Activated naive CD4-positive, alpha-beta T cell treated with anti-CD3 and anti-CD28 coated beads, Interleukin-2, amount 10 ng/mL, durations not matched to agents 7 days and 5 days (primary cell): ENCODE measurements at regions not wholly inside any gene's neighbourhood (a gene's known extent, or its start where the extent isn't known, plus 50 kb on each side); places are given as distances from the start of the nearest gene placed in this dataset.

Experiments used
- CTCF ChIA-PET: fragments of 350-600 bp; sonication (Branson Sonifier 250); formaldehyde crosslinking; loops from one replicate; lab custom pipeline; 2021; ENCODE audit warnings: antibody characterized with exemption; lab: Charles Lee
- DNase-seq: peaks from one replicate; pipeline ENCODE4 v3.0.0-alpha.2; 2020
- H3K27ac Mint-ChIP-seq: one replicate; pipeline ENCODE4 v1.8.0; 2021; ENCODE audit warnings: mild to moderate bottlenecking, moderate library complexity, mixed read lengths
- H3K27me3 Mint-ChIP-seq: one replicate; pipeline ENCODE4 v1.8.0; 2021; ENCODE audit warnings: mild to moderate bottlenecking, mixed read lengths
- H3K36me3 Mint-ChIP-seq: one replicate; pipeline ENCODE4 v1.8.0; 2021; ENCODE audit warnings: mixed read lengths
- H3K4me1 Mint-ChIP-seq: one replicate; pipeline ENCODE4 v1.8.0; 2021; ENCODE audit warnings: mixed read lengths
- H3K4me3 Mint-ChIP-seq: one replicate; pipeline ENCODE4 v1.8.0; 2021; ENCODE audit warnings: mild to moderate bottlenecking, moderate library complexity, mixed read lengths
- H3K9me3 Mint-ChIP-seq: one replicate; pipeline ENCODE4 v1.8.0; 2021; ENCODE audit warnings: mixed read lengths

DNA sequence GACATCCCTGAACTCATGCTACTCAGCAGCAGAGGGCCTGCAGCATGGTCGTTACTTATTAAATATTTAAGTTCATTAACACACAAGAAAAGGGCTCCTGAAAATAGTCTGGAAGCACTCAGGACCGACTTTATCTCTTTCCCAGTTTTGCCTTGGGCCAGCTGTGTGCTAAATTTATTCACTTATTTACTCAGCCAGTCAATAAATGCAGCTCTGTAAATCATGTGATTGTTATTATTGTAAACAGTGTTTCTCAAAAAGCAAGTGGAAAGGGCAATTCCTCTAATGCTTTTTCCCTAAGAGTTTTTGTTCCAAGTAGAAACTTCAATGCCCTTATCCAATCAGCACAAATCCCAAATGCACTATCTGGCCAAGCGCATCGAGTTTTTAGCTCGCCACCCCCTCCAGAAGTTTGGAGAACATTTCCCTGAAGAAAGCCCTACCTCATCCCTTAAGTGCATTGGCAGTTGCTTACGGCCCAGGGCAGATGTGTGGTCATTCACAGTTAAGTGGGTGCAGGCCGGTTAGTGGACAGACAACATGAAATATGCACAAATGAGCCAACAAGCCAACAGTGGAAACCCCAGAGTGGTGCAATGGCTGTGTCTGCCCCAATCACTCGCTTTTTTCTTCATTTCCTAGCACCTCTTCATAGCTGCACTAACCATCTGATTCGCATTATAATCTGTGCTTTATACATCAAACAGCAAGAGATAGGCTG lies 125.8 kb downstream of the SMIM20 start:
- H3K27ac Mint-ChIP-seq, result no peak overlapping the region
- no peaks in the 10 kb centered on the region for H3K9me3 Mint-ChIP-seq
- no peak for DNase-seq
- peaks cover 9% of the 10 kb centered on the region for H3K27me3 Mint-ChIP-seq
- CTCF ChIA-PET, result no interaction called here
- H3K4me3 Mint-ChIP-seq, result no peak overlapping the region
- H3K36me3 Mint-ChIP-seq, result no peaks in the 10 kb centered on the region
- H3K4me1 Mint-ChIP-seq, result no peaks in the 10 kb centered on the region

DNA sequence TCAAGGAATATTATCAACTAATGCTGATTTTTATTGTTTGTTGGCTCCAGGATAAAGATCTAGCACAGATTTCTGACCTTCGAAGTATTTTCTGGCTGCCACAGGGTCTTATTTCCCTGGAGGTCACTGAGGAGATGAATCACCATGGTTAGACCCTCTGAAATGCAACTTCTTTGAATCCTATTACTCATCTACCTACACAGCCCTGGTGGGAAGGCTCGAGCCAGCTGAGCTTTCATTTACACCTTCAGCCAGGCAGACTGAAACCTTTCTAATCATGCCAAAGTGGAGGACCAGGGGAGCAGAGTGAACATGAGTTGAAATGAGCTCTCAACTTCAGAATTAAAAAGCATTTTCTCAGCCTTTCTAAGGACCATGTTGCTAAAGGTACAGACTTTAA lies 130.5 kb downstream of the SMIM20 start:
- CTCF ChIA-PET, result interaction anchor here (0.6 kb wide), 1 partner anchor 286 kb away, joined by 3 read pairs; no protein-coding TSS in a partner anchor
- H3K9me3 Mint-ChIP-seq, result no peaks in the 10 kb centered on the region
- H3K27ac Mint-ChIP-seq, result no peak overlapping the region
- no peak overlapping the region for H3K4me3 Mint-ChIP-seq
- DNase-seq, result no peak
- H3K4me1 Mint-ChIP-seq, result no peaks in the 10 kb centered on the region
- H3K27me3 Mint-ChIP-seq, result peaks cover 17% of the 10 kb centered on the region
- no peaks in the 10 kb centered on the region for H3K36me3 Mint-ChIP-seq

DNA sequence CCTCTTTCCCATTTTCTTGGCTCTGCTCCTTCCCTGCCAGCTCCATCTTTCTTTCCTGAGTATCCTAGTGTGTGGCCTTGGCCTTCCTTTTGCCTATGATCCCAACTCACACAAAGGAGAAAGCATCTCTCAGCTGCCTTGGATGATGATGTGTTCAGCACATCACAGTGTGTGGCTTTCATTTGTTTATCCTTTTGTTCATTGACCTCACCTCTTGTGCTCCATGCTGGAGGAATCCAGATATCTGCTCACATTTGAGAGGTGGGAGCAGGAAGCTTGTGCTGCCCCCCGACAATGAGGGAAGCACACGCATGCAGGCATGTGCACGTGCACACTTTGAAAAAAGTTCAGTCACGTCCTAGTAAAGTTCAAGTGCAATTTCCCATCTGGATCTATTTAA lies 131.0 kb downstream of the SMIM20 start:
- Mint-ChIP-seq H3K9me3 (no peaks in the 10 kb centered on the region), H3K27ac (no peak overlapping the region), H3K4me1 (no peaks in the 10 kb centered on the region), H3K4me3 (no peak overlapping the region), H3K36me3 (no peaks in the 10 kb centered on the region), H3K27me3 (peaks cover 18% of the 10 kb centered on the region)
- no peak for DNase-seq
- CTCF ChIA-PET, result no interaction called here

DNA sequence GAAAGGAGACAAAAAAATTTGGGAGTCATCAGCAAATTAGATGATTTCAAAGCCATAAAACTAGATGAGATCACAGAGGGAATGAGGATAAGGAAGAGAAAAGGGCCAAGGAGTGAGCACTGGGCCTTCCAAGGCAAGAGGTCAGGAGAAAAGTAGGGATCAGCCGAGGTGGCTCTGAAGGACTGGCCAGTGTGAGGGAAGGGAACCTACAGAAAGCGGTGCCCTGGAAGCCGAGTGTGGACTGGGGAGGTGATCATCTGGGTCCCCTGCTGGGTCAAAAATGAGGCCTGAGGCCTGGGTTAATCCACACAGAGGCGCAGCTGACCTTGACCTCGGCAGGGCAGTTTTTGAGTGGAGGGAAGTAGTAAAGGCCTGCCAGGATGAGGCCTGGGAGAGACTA lies 133.8 kb downstream of the SMIM20 start:
- Mint-ChIP-seq H3K4me3 (no peak overlapping the region), H3K27me3 (peaks cover 27% of the 10 kb centered on the region), H3K27ac (no peak overlapping the region), H3K9me3 (no peaks in the 10 kb centered on the region), H3K4me1 (no peaks in the 10 kb centered on the region), H3K36me3 (no peaks in the 10 kb centered on the region)
- DNase-seq, result no peak
- CTCF ChIA-PET, result interaction anchor here (1.0 kb wide), 1 partner anchor 12 kb away, joined by 3 read pairs; no protein-coding TSS in a partner anchor

DNA sequence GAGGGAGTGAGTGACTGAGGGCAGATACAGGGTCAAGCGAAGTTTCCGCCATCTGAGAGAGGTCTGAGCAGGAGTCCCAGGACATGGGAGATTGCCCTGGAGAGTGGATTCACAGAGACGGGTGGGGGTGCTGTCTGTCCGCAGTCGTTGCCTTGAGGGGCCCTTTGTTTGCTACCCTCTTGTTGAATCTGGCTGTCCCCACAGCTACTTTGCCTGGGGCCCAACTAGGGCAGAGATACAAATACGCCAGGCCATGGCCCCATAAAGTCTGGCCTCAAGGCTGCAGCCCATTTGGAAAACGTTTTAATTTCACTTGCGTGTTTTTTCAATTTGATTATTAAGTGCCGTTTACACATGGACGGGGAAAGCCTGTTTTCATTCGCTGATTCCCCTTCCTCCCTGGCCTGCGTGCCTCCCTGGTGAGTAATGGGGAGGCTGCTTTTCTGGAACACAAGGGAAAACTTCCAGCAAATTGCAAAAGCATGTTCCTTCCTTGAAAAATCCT lies 134.4 kb downstream of the SMIM20 start:
- CTCF ChIA-PET, result interaction anchor here (1.0 kb wide), 1 partner anchor 12 kb away, joined by 3 read pairs; no protein-coding TSS in a partner anchor
- DNase-seq, result no peak
- H3K9me3 Mint-ChIP-seq, result no peaks in the 10 kb centered on the region
- peaks cover 5% of the 10 kb centered on the region for H3K4me1 Mint-ChIP-seq
- no peaks in the 10 kb centered on the region for H3K36me3 Mint-ChIP-seq
- no peak overlapping the region for H3K4me3 Mint-ChIP-seq
- H3K27ac Mint-ChIP-seq, result no peak overlapping the region
- H3K27me3 Mint-ChIP-seq, result peaks cover 22% of the 10 kb centered on the region

DNA sequence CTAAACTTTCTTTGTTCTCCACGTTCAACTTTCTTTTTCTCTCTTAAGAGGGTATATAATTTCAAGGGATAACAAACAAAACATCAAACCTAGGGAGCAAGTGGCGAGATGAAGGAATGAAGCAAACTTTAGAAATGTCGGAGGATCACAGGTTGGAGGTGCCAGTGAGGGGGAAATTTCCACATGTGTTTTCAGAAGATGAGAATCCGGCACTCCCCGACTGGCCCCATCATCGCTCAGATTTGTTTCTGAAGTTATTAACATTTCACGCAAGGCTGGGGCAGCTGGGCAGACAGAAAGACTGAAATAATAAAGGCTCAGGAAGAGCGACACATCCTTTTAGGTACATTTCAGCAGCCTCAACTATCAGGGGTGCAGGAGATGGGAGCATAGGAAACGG lies 134.9 kb downstream of the SMIM20 start:
- H3K27ac Mint-ChIP-seq, result no peak overlapping the region
- no peak overlapping the region for H3K4me3 Mint-ChIP-seq
- no peaks in the 10 kb centered on the region for H3K9me3 Mint-ChIP-seq
- CTCF ChIA-PET, result no interaction called here
- DNase-seq, result no peak
- H3K36me3 Mint-ChIP-seq, result no peaks in the 10 kb centered on the region
- H3K4me1 Mint-ChIP-seq, result peaks cover 5% of the 10 kb centered on the region
- peaks cover 24% of the 10 kb centered on the region for H3K27me3 Mint-ChIP-seq

DNA sequence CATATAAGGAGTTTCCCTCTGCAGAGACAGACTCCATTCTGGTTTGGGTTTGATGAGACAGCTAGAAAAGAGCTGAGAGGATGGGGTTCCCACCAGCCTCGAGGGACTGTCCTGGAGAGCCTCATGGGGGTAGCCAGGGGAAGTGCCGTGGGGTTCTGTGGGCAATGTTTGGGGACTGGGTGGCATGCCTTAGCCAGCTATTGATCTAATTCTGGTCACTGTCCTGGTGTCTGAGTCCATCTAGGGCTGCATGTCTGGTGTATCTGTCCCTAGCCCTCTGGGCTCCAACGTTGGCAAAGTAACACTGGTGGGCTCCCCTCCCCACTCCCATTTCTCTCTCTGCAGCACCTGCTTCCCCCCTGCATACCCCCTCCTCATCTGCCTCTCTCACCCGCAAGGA lies 135.4 kb downstream of the SMIM20 start:
- no peaks in the 10 kb centered on the region for H3K36me3 Mint-ChIP-seq
- CTCF ChIA-PET, result interaction anchor here (1.5 kb wide), 1 partner anchor 20 kb away, joined by 3 read pairs; no protein-coding TSS in a partner anchor
- H3K27ac Mint-ChIP-seq, result no peak overlapping the region
- H3K27me3 Mint-ChIP-seq, result peaks cover 26% of the 10 kb centered on the region
- no peak for DNase-seq
- H3K4me3 Mint-ChIP-seq, result no peak overlapping the region
- H3K9me3 Mint-ChIP-seq, result no peaks in the 10 kb centered on the region
- peaks cover 5% of the 10 kb centered on the region for H3K4me1 Mint-ChIP-seq

DNA sequence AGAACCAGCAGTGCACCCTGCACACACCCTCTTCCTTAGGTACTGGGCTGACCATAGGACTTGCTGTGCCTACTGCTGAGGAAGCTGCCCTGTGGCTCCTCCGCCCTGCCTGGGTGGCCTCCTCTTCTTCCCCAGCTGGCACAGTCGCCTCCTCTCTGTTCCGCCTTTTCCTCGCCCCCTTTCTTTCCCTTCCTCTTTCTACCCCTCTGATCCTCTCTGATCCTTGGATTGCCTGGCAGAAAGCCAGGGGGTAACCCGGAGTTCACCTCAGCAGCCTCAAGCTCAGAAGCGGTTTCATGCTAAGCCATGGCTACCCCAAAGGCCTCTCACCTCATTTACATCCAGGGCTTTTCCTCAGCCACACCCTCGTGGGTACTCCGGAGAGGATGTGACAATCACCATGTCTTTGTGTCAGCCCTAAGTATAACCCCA lies 136.2 kb downstream of the SMIM20 start:
- Mint-ChIP-seq H3K36me3 (no peaks in the 10 kb centered on the region), H3K4me3 (no peak overlapping the region), H3K27ac (no peak overlapping the region), H3K9me3 (no peaks in the 10 kb centered on the region), H3K27me3 (peaks cover 26% of the 10 kb centered on the region), H3K4me1 (peaks cover 5% of the 10 kb centered on the region)
- CTCF ChIA-PET, result interaction anchor here (1.5 kb wide), 1 partner anchor 21 kb away, joined by 3 read pairs; no protein-coding TSS in a partner anchor
- DNase-seq, result no peak

DNA sequence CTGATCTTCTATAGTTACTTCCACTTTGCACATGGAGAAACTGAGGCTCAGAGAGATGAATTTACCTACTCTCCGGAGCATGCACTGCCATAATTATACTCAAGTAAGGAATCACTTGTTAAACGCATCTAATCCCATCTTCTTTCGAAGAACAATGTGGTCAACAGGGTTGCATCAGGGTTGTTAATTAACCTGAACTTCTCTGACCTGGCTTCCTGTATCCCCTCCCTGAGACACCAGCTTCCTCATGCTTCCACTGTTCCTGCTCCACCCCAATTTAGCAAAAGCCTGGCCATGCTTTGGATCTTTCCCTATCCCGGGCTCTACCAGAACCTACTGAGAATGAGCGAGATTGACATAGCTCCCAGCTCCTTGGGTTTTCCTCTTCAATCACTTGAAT lies 136.7 kb downstream of the SMIM20 start:
- no peak overlapping the region for H3K4me3 Mint-ChIP-seq
- H3K27ac Mint-ChIP-seq, result no peak overlapping the region
- H3K9me3 Mint-ChIP-seq, result no peaks in the 10 kb centered on the region
- CTCF ChIA-PET, result interaction anchor here (1.5 kb wide), 1 partner anchor 21 kb away, joined by 3 read pairs; no protein-coding TSS in a partner anchor
- DNase-seq, result no peak
- peaks cover 26% of the 10 kb centered on the region for H3K27me3 Mint-ChIP-seq
- peaks cover 5% of the 10 kb centered on the region for H3K4me1 Mint-ChIP-seq
- no peaks in the 10 kb centered on the region for H3K36me3 Mint-ChIP-seq

DNA sequence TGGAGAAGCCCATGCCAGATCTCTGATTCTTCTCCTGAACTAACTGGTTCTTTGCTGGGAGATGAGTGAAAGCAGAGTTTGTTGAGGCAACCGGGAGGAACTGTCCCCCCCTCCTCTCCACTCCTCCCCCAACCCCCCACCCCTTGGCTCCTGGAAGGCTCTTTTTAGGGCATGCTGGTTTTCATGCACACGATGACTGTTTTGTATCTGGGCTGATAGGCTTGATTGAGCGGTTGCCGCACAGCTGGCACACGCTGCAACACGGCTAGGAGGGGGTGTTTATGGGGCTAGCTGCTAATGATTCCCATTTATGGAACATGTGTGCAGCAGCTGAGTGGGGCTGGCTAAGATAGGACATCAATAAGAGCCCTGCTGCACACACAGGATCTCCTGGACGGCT lies 137.2 kb downstream of the SMIM20 start:
- Mint-ChIP-seq H3K4me3 (no peak overlapping the region), H3K27me3 (peaks cover 30% of the 10 kb centered on the region), H3K36me3 (no peaks in the 10 kb centered on the region), H3K9me3 (no peaks in the 10 kb centered on the region), H3K27ac (no peak overlapping the region), H3K4me1 (peaks cover 5% of the 10 kb centered on the region)
- CTCF ChIA-PET, result no interaction called here
- DNase-seq, result no peak

DNA sequence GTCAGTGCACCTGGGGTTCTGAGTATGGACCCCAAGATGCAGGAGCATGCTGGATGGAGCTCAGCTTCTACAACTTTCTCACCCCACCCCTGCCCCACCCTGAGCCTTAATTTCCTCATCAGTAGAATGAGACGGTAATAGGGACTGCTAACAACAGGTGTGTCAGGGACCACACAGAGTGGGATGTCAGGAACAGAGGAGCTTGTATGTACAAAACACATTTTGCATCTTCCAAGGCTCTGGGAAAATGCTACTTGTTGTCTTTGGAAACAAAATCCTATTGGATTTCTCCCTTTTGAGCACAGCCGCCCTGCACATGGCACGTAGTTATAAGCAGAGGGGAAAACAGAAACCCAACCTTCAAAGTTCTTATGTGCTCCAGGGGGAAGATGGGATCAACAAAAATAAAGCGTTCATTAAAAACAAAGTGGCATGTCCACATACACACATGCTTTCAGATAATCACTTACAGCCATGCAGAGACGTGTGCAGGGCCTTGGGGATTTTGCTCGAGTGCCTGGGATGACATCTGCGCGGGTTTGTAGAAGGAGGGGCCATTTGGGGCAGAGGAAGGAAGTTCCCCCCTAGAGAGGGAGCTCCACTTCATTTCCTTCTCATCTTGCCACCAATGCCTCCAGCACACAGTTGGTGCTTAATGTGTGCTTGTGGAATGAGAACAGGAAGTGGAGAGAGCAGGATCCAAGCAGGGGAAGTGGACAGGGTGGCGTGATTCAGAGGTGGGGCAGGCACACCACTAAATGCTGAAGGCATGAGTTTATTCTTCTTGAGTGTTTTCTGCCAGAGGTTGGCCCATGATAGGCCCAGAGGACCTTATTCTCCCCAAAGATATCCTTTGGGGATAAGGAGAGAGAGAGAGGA lies 138.9 kb downstream of the SMIM20 start:
- no peaks in the 10 kb centered on the region for H3K9me3 Mint-ChIP-seq
- no peaks in the 10 kb centered on the region for H3K36me3 Mint-ChIP-seq
- CTCF ChIA-PET, result no interaction called here
- no peak overlapping the region for H3K27ac Mint-ChIP-seq
- H3K4me1 Mint-ChIP-seq, result peaks cover 5% of the 10 kb centered on the region
- DNase-seq, result no peak
- peaks cover 35% of the 10 kb centered on the region for H3K27me3 Mint-ChIP-seq
- H3K4me3 Mint-ChIP-seq, result no peak overlapping the region

DNA sequence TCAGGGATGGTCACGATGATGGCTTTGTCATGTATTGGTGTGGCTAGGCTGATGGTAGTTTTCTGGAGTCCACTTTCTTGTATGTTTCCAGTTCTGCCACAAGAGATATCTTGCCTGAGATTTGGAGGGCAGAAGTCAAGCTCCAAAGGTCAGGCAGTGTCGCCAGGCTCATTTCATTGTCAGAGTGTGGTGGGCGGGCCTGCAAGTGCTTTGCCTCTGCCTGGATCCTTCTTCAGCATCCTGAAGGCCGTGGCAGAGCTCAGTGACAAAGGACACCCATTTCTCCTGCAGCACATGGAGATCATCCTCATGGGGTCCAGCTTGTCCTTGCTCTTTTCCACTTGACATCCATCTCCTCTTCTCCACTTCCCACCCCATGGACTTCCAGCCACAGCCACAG lies 139.7 kb downstream of the SMIM20 start:
- Mint-ChIP-seq H3K27ac (no peak overlapping the region), H3K4me3 (no peak overlapping the region), H3K4me1 (peaks cover 7% of the 10 kb centered on the region), H3K9me3 (no peaks in the 10 kb centered on the region), H3K36me3 (no peaks in the 10 kb centered on the region), H3K27me3 (peaks cover 31% of the 10 kb centered on the region)
- DNase-seq, result no peak
- CTCF ChIA-PET, result no interaction called here

DNA sequence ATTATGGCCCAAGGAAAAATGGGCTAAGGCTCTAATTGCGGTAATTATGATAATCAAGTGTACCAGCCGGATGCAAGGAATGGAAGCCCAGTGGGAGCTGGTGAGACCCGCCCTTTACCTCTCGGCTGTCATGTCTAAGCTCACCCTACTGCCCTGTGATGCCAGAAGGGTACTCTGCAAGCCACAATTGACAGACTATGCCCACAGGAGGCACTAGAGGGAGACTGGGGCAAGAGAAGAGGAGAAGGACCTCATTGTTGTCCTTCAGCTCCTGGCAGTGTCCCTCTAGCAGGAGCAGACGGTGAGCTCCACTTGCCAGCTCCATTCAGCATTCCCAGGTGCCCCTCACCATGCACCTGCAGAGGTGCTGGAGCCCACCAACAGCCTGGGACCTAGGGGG lies 141.8 kb downstream of the SMIM20 start:
- peaks cover 31% of the 10 kb centered on the region for H3K27me3 Mint-ChIP-seq
- H3K4me1 Mint-ChIP-seq, result peaks cover 9% of the 10 kb centered on the region
- CTCF ChIA-PET, result interaction anchor here (0.7 to 1.6 kb wide), 2 partner anchors 12 to 27 kb away, joined by 3 to 6 read pairs; no protein-coding TSS in a partner anchor
- H3K9me3 Mint-ChIP-seq, result no peaks in the 10 kb centered on the region
- no peaks in the 10 kb centered on the region for H3K36me3 Mint-ChIP-seq
- no peak overlapping the region for H3K4me3 Mint-ChIP-seq
- H3K27ac Mint-ChIP-seq, result no peak overlapping the region
- no peak for DNase-seq

DNA sequence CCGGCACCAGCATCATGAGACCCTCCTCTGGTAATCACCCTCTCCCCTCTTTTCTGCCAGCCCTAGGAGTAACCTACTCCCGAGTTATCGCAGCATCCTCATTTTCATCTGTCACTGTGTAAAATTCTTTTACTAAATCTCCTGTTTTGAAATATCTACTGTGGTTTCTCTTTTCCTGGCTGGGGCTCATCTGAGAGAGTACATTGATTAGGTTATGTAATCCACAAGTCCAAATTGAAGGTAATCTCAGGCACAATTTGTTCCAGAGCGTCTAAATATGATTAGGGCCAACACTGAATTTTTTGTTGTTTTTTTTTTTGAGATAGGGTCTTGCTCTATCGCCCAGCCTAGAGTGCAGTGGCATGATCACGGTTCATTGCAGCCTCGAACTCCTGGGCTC lies 142.4 kb downstream of the SMIM20 start:
- H3K9me3 Mint-ChIP-seq, result no peaks in the 10 kb centered on the region
- DNase-seq, result no peak
- no peak overlapping the region for H3K4me3 Mint-ChIP-seq
- H3K36me3 Mint-ChIP-seq, result no peaks in the 10 kb centered on the region
- H3K27me3 Mint-ChIP-seq, result peaks cover 25% of the 10 kb centered on the region
- CTCF ChIA-PET, result interaction anchor here (0.7 to 1.6 kb wide), 2 partner anchors 11 to 28 kb away, joined by 3 to 6 read pairs; no protein-coding TSS in a partner anchor
- H3K27ac Mint-ChIP-seq, result no peak overlapping the region
- H3K4me1 Mint-ChIP-seq, result peaks cover 9% of the 10 kb centered on the region
